ENCODE measurements at regions not wholly inside any gene's neighbourhood (a gene's known extent, or its start where the extent isn't known, plus 50 kb on each side); places are given as distances from the start of the nearest gene placed in this dataset.
"Not testable (repeated sequence)": the region's sequence is repeated elsewhere in the genome, so short reads cannot be mapped to it uniquely, and the experiment has no call there.

DNA sequence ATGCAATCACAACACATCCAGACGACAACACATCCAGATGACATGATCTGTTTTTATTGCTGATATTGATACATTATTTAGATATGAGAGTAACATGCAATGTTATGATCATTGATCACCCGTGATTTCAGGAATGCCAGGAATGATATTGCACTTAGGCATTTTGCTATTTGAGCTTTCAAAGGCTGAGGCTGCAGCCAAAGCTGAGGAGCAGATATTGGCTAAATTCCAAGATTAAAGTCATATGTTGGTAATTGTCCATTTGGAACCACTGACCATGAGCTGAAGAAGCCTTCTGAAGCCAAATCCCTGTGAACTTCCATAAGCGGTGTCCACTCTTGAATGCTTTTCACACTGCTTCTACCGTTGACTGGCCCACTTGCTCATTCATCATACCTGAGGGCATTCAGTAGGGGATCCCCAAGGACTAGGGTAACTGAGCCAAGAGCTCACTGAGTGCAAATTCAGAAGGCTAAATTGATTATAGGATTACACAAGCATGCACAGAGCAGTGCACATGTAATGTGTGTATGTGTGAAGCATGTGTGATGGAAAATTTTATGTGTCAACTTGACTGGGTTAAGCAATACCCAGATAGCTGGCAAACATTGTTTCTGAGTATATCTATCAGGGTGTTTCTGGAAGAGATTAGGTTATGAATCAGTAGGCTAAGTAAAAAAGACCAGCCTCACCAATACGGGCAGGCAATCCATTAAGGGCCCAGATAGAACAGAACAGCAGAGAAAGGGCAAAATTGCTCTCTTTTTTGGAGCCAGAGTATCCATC, 92.1 kb upstream of the PLAAT1 start:
- H3K4me3 ChIP-seq (IDR thresholded peaks at IDR 0.05; ENCODE audit: insufficient read depth, low read depth, low read length), result no peak overlapping the region
- H2AFZ ChIP-seq (ENCODE audit: low read depth), result no peak overlapping the region
- H3K4me1 ChIP-seq (ENCODE audit: low read depth, poor library complexity, severe bottlenecking), result no peaks in the 10 kb centered on the region
- H3K27ac ChIP-seq, result no peak overlapping the region
- H3K79me2 ChIP-seq (ENCODE audit: insufficient read depth, low read depth), result no peaks in the 10 kb centered on the region
- TF ChIP-seq, protein P1, sequence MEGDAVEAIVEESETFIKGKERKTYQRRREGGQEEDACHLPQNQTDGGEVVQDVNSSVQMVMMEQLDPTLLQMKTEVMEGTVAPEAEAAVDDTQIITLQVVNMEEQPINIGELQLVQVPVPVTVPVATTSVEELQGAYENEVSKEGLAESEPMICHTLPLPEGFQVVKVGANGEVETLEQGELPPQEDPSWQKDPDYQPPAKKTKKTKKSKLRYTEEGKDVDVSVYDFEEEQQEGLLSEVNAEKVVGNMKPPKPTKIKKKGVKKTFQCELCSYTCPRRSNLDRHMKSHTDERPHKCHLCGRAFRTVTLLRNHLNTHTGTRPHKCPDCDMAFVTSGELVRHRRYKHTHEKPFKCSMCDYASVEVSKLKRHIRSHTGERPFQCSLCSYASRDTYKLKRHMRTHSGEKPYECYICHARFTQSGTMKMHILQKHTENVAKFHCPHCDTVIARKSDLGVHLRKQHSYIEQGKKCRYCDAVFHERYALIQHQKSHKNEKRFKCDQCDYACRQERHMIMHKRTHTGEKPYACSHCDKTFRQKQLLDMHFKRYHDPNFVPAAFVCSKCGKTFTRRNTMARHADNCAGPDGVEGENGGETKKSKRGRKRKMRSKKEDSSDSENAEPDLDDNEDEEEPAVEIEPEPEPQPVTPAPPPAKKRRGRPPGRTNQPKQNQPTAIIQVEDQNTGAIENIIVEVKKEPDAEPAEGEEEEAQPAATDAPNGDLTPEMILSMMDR (conservative IDR thresholded peaks at IDR 0.05; ENCODE audit: low read depth, low read length), result no peak
- H4K20me1 ChIP-seq (ENCODE audit: insufficient read depth), result no peaks in the 10 kb centered on the region
- no peak overlapping the region for H3K4me2 ChIP-seq
- H3K36me3 ChIP-seq (ENCODE audit: insufficient read depth), result no peaks in the 10 kb centered on the region
- H3K27me3 ChIP-seq (ENCODE audit: insufficient read depth, low read depth), result no peaks in the 10 kb centered on the region
- no peak overlapping the region for H3K9ac ChIP-seq

DNA sequence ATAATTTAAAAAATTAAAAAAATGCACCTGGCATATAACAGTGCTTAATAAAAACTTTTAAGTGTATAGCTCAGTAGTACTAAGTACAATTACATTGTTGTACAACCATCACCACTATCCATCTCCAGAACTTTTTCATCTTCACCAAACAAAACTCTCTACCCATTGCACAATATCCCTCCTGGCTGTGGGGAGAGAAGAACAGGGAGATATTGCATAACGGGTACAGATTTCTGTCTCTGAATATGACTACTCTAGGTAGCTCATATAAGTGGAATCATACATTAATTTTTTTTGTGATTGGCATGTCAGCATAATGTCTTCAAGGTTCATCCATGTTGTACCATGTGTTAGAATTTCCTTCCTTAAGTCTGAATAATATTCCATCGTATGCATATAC, 91.0 kb upstream of the PLAAT1 start:
- Histone ChIP-seq H4K20me1 (ENCODE audit: insufficient read depth) (no peaks in the 10 kb centered on the region), H3K4me1 (ENCODE audit: low read depth, poor library complexity, severe bottlenecking) (no peaks in the 10 kb centered on the region)

DNA sequence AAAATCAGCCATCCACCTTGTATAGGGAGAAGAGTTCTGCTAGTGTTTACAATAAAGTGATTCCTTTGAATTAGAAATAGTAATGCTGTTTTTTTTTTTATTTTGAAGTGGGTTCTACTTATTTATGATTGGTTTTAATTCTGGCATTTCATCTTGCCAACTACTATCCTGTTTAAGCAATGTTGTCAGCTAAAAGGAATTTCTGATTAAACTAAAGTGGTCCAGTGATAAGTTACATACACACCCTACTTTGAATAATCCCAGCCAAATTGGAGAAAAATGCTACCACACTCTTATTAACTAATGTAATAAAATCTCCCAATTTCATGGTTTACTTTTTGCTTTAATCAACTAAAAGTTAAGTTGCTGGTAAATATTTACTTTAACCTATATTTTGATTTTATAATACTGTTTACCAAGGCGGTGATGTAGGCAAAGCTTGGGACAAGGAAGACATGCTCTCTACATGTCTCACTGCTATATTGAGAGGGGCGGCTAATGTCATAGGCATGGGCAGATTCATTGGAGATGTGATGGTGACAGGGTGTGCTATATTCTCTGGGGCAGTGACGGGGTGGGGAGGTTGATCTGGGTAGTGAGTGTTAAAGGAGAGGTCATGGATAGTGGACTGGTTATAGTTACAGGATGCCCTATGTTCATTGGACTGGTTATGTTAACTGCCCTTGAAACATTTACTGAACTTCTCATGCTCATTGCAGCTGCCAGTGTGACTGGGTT, 85.8 kb upstream of the PLAAT1 start:
- not testable (repeated sequence) for H4K20me1 ChIP-seq (ENCODE audit: insufficient read depth); H3K9ac ChIP-seq; H3K4me3 ChIP-seq (IDR thresholded peaks at IDR 0.05; ENCODE audit: insufficient read depth, low read depth, low read length); H3K4me2 ChIP-seq; H3K79me2 ChIP-seq (ENCODE audit: insufficient read depth, low read depth); H3K36me3 ChIP-seq (ENCODE audit: insufficient read depth); H3K27ac ChIP-seq; H2AFZ ChIP-seq (ENCODE audit: low read depth); H3K27me3 ChIP-seq (ENCODE audit: insufficient read depth, low read depth); H3K4me1 ChIP-seq (ENCODE audit: low read depth, poor library complexity, severe bottlenecking)

More for the DNA sequence above, 91.0 kb upstream of the PLAAT1 start:
- Histone ChIP-seq H3K79me2 (ENCODE audit: insufficient read depth, low read depth) (no peaks in the 10 kb centered on the region), H3K27ac (no peak overlapping the region), H3K27me3 (ENCODE audit: insufficient read depth, low read depth) (no peaks in the 10 kb centered on the region), H3K4me2 (no peak overlapping the region), H3K36me3 (ENCODE audit: insufficient read depth) (no peaks in the 10 kb centered on the region), H3K4me3 (IDR thresholded peaks at IDR 0.05; ENCODE audit: insufficient read depth, low read depth, low read length) (no peak overlapping the region), H2AFZ (ENCODE audit: low read depth) (no peak overlapping the region), H3K9ac (no peak overlapping the region)
- TF ChIP-seq, protein P1 (conservative IDR thresholded peaks at IDR 0.05; ENCODE audit: low read depth, low read length), result no peak

DNA sequence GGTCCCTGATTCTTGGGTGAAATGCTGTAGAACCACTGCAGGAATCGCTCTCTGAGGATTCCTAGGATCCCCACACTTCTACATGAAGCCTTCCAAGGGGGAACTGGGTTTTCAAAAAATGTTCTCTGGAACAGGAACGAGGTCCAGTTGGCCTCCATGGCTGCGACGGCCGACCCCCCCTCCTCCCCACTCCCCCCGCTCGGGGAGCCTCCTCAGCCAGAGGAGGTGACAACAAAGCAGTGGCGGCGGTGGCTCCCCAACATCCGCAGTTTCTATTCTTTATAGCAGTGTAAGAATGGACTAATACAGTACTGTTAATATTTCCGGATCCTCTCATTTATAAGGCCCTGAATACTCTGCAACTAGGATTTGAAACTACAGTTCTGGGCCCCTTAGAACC, 84.0 kb upstream of the PLAAT1 start:
- TF ChIP-seq, protein P1 (conservative IDR thresholded peaks at IDR 0.05; ENCODE audit: low read depth, low read length), result no peak
- H3K4me2 ChIP-seq, result no peak overlapping the region
- H2AFZ ChIP-seq (ENCODE audit: low read depth), result no peak overlapping the region
- H3K27me3 ChIP-seq (ENCODE audit: insufficient read depth, low read depth), result no peaks in the 10 kb centered on the region
- no peaks in the 10 kb centered on the region for H4K20me1 ChIP-seq (ENCODE audit: insufficient read depth)
- H3K9ac ChIP-seq, result no peak overlapping the region
- H3K4me3 ChIP-seq (IDR thresholded peaks at IDR 0.05; ENCODE audit: insufficient read depth, low read depth, low read length), result no peak overlapping the region
- H3K27ac ChIP-seq, result no peak overlapping the region
- no peaks in the 10 kb centered on the region for H3K4me1 ChIP-seq (ENCODE audit: low read depth, poor library complexity, severe bottlenecking)
- H3K36me3 ChIP-seq (ENCODE audit: insufficient read depth), result no peaks in the 10 kb centered on the region
- H3K79me2 ChIP-seq (ENCODE audit: insufficient read depth, low read depth), result no peaks in the 10 kb centered on the region
